Nephron progenitor cell (in vitro differentiated cells): ENCODE measurements at regions not wholly inside any gene's neighbourhood (a gene's known extent, or its start where the extent isn't known, plus 50 kb on each side); places are given as distances from the start of the nearest gene placed in this dataset.

Source experiments
- DNase-seq: peaks from one replicate; pipeline ENCODE4 v3.0.0; 2021
- H3K27ac Mint-ChIP-seq: 2 replicates; pipeline ENCODE4 v1.8.0; 2021; ENCODE audit warnings: mild to moderate bottlenecking, moderate library complexity, mixed read lengths
- H3K27me3 Mint-ChIP-seq: 2 replicates; pipeline ENCODE4 v1.8.0; 2021; ENCODE audit warnings: mild to moderate bottlenecking, low read depth, mixed read lengths; ENCODE audit not compliant: poor library complexity
- H3K36me3 Mint-ChIP-seq: 2 replicates; pipeline ENCODE4 v1.8.0; 2021; ENCODE audit warnings: low read depth, mixed read lengths
- H3K4me1 Mint-ChIP-seq: 2 replicates; pipeline ENCODE4 v1.8.0; 2021; ENCODE audit warnings: mixed read lengths
- H3K4me3 Mint-ChIP-seq: 2 replicates; pipeline ENCODE4 v1.8.0; 2021; ENCODE audit warnings: mild to moderate bottlenecking, moderate library complexity, mixed read lengths
- H3K9me3 Mint-ChIP-seq: 2 replicates; pipeline ENCODE4 v1.8.0; 2021; ENCODE audit warnings: mild to moderate bottlenecking, moderate library complexity, mixed read lengths
- TF ChIP-seq, protein P1 (sequence below): fragments of 200-600 bp; sonication (generic); IDR thresholded peaks from 2 replicates; pipeline ENCODE4 v1.5.0; 2021; ENCODE audit warnings: antibody characterized with exemption

GRCh38 chr10:125284875-125285597, 124.7 kb upstream of the CTBP2 start:
- TF ChIP-seq, protein P1, sequence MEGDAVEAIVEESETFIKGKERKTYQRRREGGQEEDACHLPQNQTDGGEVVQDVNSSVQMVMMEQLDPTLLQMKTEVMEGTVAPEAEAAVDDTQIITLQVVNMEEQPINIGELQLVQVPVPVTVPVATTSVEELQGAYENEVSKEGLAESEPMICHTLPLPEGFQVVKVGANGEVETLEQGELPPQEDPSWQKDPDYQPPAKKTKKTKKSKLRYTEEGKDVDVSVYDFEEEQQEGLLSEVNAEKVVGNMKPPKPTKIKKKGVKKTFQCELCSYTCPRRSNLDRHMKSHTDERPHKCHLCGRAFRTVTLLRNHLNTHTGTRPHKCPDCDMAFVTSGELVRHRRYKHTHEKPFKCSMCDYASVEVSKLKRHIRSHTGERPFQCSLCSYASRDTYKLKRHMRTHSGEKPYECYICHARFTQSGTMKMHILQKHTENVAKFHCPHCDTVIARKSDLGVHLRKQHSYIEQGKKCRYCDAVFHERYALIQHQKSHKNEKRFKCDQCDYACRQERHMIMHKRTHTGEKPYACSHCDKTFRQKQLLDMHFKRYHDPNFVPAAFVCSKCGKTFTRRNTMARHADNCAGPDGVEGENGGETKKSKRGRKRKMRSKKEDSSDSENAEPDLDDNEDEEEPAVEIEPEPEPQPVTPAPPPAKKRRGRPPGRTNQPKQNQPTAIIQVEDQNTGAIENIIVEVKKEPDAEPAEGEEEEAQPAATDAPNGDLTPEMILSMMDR: no peak
- peaks cover 9% of the 10 kb centered on the region for H3K27me3 Mint-ChIP-seq
- H3K9me3 Mint-ChIP-seq: peaks cover 21% of the 10 kb centered on the region
- H3K27ac Mint-ChIP-seq: no peak overlapping the region
- H3K4me1 Mint-ChIP-seq: peaks cover 36% of the 10 kb centered on the region
- no peak for DNase-seq
- no peak overlapping the region for H3K4me3 Mint-ChIP-seq
- H3K36me3 Mint-ChIP-seq: no peaks in the 10 kb centered on the region

DNA sequence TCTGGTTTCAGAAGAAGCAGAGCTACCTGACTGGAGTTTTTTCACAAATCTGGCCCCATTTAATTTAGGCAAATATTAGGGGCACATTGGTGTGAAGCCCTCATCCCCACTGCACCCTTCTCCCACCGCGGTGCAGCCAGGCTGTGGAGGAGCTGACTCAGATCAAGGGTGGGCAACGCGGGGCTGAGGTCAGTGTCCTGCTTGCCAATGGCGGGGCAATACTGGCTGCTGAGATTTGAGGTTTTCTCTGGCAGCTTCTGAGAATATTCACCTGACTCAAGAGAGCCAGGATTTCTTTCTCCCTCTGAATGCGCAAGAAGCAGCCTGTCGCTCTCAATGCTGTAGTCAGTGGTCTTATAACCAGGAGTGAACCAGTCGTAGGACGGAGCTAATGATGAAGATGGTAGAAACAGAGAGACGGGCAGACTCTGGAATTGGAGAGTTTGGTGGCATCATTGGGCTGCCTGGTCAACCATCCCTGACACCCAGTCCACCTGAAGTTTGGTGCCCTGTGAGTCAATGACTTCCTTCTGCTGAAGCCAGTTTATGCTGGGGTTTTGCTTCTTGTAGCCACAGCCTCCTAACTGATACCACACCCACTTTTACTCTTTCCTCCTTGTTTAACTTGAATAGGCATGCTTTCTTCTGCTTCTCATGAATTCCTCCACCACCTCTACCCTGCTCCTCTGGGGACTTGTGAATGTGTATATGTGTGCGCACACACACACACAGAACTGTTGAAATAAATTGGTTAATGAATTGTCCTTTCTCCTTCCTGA, 123.7 kb upstream of the CTBP2 start:
- no peak overlapping the region for H3K4me3 Mint-ChIP-seq
- DNase-seq: no peak
- TF ChIP-seq, protein P1: no peak
- H3K36me3 Mint-ChIP-seq: no peaks in the 10 kb centered on the region
- peaks cover 13% of the 10 kb centered on the region for H3K9me3 Mint-ChIP-seq
- H3K27ac Mint-ChIP-seq: no peak overlapping the region
- peaks cover 36% of the 10 kb centered on the region for H3K4me1 Mint-ChIP-seq
- peaks cover 9% of the 10 kb centered on the region for H3K27me3 Mint-ChIP-seq

DNA sequence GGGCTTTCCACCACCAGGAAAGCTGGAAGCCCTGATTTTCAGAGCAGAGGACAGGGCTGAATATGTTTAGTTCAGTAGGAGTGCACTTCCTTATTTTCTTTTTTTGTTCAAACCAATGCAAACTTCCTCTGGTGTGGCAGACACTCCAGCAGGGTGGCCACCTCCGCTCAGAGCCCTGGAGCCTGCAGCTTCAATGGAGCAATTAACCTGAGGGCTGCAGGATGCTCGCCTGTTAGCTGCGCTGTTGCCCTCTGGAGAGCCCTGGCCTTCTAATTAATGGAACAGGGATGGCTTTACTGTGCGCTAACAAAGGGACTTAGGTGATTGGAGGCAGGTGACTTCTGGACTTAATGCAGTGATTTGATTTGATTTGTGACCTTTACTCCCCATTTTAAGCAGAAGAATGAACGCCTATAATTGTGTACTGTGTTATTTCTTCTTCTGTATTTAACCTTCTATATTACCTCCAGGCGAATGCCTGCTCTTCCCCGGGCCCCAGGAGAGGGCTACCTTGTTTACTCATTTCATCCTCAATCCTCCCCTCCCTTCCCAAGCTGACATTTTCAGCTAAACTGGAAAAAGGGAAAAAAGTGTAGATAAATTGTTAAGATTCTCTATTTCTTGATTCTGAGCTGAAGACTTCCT, 123.0 kb upstream of the CTBP2 start:
- peaks cover 9% of the 10 kb centered on the region for H3K27me3 Mint-ChIP-seq
- H3K27ac Mint-ChIP-seq: no peak overlapping the region
- peaks cover 36% of the 10 kb centered on the region for H3K4me1 Mint-ChIP-seq
- TF ChIP-seq, protein P1: no peak
- H3K36me3 Mint-ChIP-seq: no peaks in the 10 kb centered on the region
- peak; percentile 23 for DNase-seq
- no peak overlapping the region for H3K4me3 Mint-ChIP-seq
- H3K9me3 Mint-ChIP-seq: peaks cover 8% of the 10 kb centered on the region

GRCh38 chr10:125281091-125281490, 120.7 kb upstream of the CTBP2 start:
- Mint-ChIP-seq H3K4me1 (peaks cover 36% of the 10 kb centered on the region), H3K9me3 (peaks cover 3% of the 10 kb centered on the region), H3K27me3 (peaks cover 4% of the 10 kb centered on the region), H3K4me3 (no peak overlapping the region), H3K36me3 (peaks cover 2% of the 10 kb centered on the region), H3K27ac (no peak overlapping the region)
- TF ChIP-seq, protein P1: no peak
- DNase-seq: no peak

- peaks cover 15% of the 10 kb centered on the region for H3K9me3 Mint-ChIP-seq
- no peak overlapping the region for H3K4me3 Mint-ChIP-seq
- peaks cover 6% of the 10 kb centered on the region for H3K4me1 Mint-ChIP-seq
- no peak overlapping the region for H3K27ac Mint-ChIP-seq
- no peak for DNase-seq
- H3K27me3 Mint-ChIP-seq: peaks cover 8% of the 10 kb centered on the region
- peaks cover 5% of the 10 kb centered on the region for H3K36me3 Mint-ChIP-seq
- TF ChIP-seq, protein P1: no peak
Observed at GRCh38 chr10:125276133-125276532, 115.8 kb upstream of the CTBP2 start.
